ENCODE measurements at regions not wholly inside any gene's neighbourhood (a gene's known extent, or its start where the extent isn't known, plus 50 kb on each side); places are given as distances from the start of the nearest gene placed in this dataset.

- FAIRE-seq = no peak
- H3K36me3 ChIP-seq (ENCODE audit: control insufficient read depth in 2 of 2, extremely low read depth in 1 of 2, insufficient read depth in 2 of 2, low read length in 2 of 2) = no peaks in the 10 kb centered on the region
- no peaks in the 10 kb centered on the region for H3K9me3 ChIP-seq (ENCODE audit: control insufficient read depth, low read depth, low read length)
- no peak overlapping the region for H3K9ac ChIP-seq (ENCODE audit: control insufficient read depth, extremely low read depth, insufficient read depth, low read length)
- H3K4me3 ChIP-seq (ENCODE audit: control insufficient read depth in 2 of 3, extremely low read depth in 1 of 3, insufficient read depth in 2 of 3, low read depth in 1 of 3, low read length in 3 of 3) = no peak overlapping the region
- DNase-seq (ENCODE audit: low read depth, low spot score) = no peak
- H3K79me2 ChIP-seq (ENCODE audit: control insufficient read depth, insufficient read depth, low read length) = no peaks in the 10 kb centered on the region
- dilution Hi-C loops (cut with MboI; ENCODE audit: extremely low pct_ligation_motif_present, low sequenced_read_pairs) = no loop called here
- H2AFZ ChIP-seq (ENCODE audit: control insufficient read depth, low read length) = no peak overlapping the region
- no peaks in the 10 kb centered on the region for H3K4me1 ChIP-seq (ENCODE audit: control insufficient read depth, extremely low read depth, insufficient read depth, low read length)
- no peak overlapping the region for H3K27ac ChIP-seq (ENCODE audit: control insufficient read depth, insufficient read depth, low read length)
- H3K4me2 ChIP-seq (ENCODE audit: control insufficient read depth, extremely low read depth, insufficient read depth, low read depth, low read length) = no peak overlapping the region
- no peaks in the 10 kb centered on the region for H4K20me1 ChIP-seq (ENCODE audit: control insufficient read depth, extremely low read depth, insufficient read depth, low read length)
- H3K27me3 ChIP-seq (ENCODE audit: control insufficient read depth, extremely low read depth, insufficient read depth, low read length) = no peaks in the 10 kb centered on the region
- TF ChIP-seq, protein P1, sequence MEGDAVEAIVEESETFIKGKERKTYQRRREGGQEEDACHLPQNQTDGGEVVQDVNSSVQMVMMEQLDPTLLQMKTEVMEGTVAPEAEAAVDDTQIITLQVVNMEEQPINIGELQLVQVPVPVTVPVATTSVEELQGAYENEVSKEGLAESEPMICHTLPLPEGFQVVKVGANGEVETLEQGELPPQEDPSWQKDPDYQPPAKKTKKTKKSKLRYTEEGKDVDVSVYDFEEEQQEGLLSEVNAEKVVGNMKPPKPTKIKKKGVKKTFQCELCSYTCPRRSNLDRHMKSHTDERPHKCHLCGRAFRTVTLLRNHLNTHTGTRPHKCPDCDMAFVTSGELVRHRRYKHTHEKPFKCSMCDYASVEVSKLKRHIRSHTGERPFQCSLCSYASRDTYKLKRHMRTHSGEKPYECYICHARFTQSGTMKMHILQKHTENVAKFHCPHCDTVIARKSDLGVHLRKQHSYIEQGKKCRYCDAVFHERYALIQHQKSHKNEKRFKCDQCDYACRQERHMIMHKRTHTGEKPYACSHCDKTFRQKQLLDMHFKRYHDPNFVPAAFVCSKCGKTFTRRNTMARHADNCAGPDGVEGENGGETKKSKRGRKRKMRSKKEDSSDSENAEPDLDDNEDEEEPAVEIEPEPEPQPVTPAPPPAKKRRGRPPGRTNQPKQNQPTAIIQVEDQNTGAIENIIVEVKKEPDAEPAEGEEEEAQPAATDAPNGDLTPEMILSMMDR (optimal IDR thresholded peaks at IDR 0.05 in 1 of 3, IDR thresholded peaks at IDR 0.05 in 1 of 3, conservative IDR thresholded peaks at IDR 0.05 in 1 of 3; ENCODE audit: extremely low read depth in 1 of 3, insufficient read depth in 2 of 3, low read length in 3 of 3) = no peak
- no peak for TF ChIP-seq EZH2 (IDR thresholded peaks at IDR 0.05; ENCODE audit: low read length)
- H3K9me1 ChIP-seq (ENCODE audit: control insufficient read depth, extremely low read depth, insufficient read depth, low read length) = no peaks in the 10 kb centered on the region
These were observed 166.2 kb downstream of the ZNF365 start for GRCh38 chr10:62540389-62540788.

GRCh38 chr10:62541811-62542210, 167.6 kb downstream of the ZNF365 start:
- Histone ChIP-seq H3K4me3 (ENCODE audit: control insufficient read depth in 2 of 3, extremely low read depth in 1 of 3, insufficient read depth in 2 of 3, low read depth in 1 of 3, low read length in 3 of 3) (no peak overlapping the region), H4K20me1 (ENCODE audit: control insufficient read depth, extremely low read depth, insufficient read depth, low read length) (no peaks in the 10 kb centered on the region), H2AFZ (ENCODE audit: control insufficient read depth, low read length) (no peak overlapping the region), H3K9me3 (ENCODE audit: control insufficient read depth, low read depth, low read length) (no peaks in the 10 kb centered on the region), H3K9ac (ENCODE audit: control insufficient read depth, extremely low read depth, insufficient read depth, low read length) (no peak overlapping the region), H3K9me1 (ENCODE audit: control insufficient read depth, extremely low read depth, insufficient read depth, low read length) (no peaks in the 10 kb centered on the region), H3K36me3 (ENCODE audit: control insufficient read depth in 2 of 2, extremely low read depth in 1 of 2, insufficient read depth in 2 of 2, low read length in 2 of 2) (no peaks in the 10 kb centered on the region), H3K4me2 (ENCODE audit: control insufficient read depth, extremely low read depth, insufficient read depth, low read depth, low read length) (no peak overlapping the region), H3K4me1 (ENCODE audit: control insufficient read depth, extremely low read depth, insufficient read depth, low read length) (no peaks in the 10 kb centered on the region), H3K27ac (ENCODE audit: control insufficient read depth, insufficient read depth, low read length) (no peak overlapping the region), H3K27me3 (ENCODE audit: control insufficient read depth, extremely low read depth, insufficient read depth, low read length) (no peaks in the 10 kb centered on the region), H3K79me2 (ENCODE audit: control insufficient read depth, insufficient read depth, low read length) (no peaks in the 10 kb centered on the region)
- no peak for TF ChIP-seq EZH2 (IDR thresholded peaks at IDR 0.05; ENCODE audit: low read length)
- TF ChIP-seq, protein P1 (optimal IDR thresholded peaks at IDR 0.05 in 1 of 3, IDR thresholded peaks at IDR 0.05 in 1 of 3, conservative IDR thresholded peaks at IDR 0.05 in 1 of 3; ENCODE audit: extremely low read depth in 1 of 3, insufficient read depth in 2 of 3, low read length in 3 of 3) = no peak
- dilution Hi-C loops (cut with MboI; ENCODE audit: extremely low pct_ligation_motif_present, low sequenced_read_pairs) = no loop called here
- DNase-seq (ENCODE audit: low read depth, low spot score) (no peak), FAIRE-seq (no peak)
